LoVo (cell line): ENCODE measurements at regions not wholly inside any gene's neighbourhood (a gene's known extent, or its start where the extent isn't known, plus 50 kb on each side); places are given as distances from the start of the nearest gene placed in this dataset.

Experiments used
- DNase-seq: peaks from one replicate; pipeline ENCODE4 v3.0.0-alpha.2; 2016; ENCODE audit warnings: low spot score

- DNase-seq = no peak
Observed at GRCh38 chr15:79185199-79185598, 94.6 kb upstream of the RASGRF1 start.

- DNase-seq = peak; percentile 80
Observed at GRCh38 chr15:79184465-79184892, 93.9 kb upstream of the RASGRF1 start.

GRCh38 chr15:79180318-79180717 is 89.7 kb upstream of the RASGRF1 start:
- DNase-seq = no peak

GRCh38 chr15:79179597-79179996 is 89.0 kb upstream of the RASGRF1 start:
- no peak for DNase-seq

GRCh38 chr15:79179108-79179561 is 88.6 kb upstream of the RASGRF1 start:
- peak; percentile 90 for DNase-seq

- DNase-seq = no peak
Observed at GRCh38 chr15:79178594-79178993, 88.0 kb upstream of the RASGRF1 start.

GRCh38 chr15:79176151-79176550 is 85.6 kb upstream of the RASGRF1 start:
- DNase-seq = no peak

GRCh38 chr15:79172801-79173460 is 82.4 kb upstream of the RASGRF1 start:
- DNase-seq = no peak

GRCh38 chr15:79172032-79172481 is 81.5 kb upstream of the RASGRF1 start:
- no peak for DNase-seq

GRCh38 chr15:79171320-79172031 is 80.9 kb upstream of the RASGRF1 start:
- DNase-seq = no peak

- peak; percentile 63 for DNase-seq
Observed at GRCh38 chr15:79170256-79170664, 79.7 kb upstream of the RASGRF1 start.

GRCh38 chr15:79169526-79170133 is 79.0 kb upstream of the RASGRF1 start:
- DNase-seq = no peak

- peak; percentile 23 for DNase-seq
Observed at GRCh38 chr15:79168922-79169456, 78.4 kb upstream of the RASGRF1 start.

GRCh38 chr15:79167776-79168175 is 77.2 kb upstream of the RASGRF1 start:
- no peak for DNase-seq

- DNase-seq = no peak
Observed at GRCh38 chr15:79166311-79166955, 75.9 kb upstream of the RASGRF1 start.

GRCh38 chr15:79164465-79164864 is 73.9 kb upstream of the RASGRF1 start:
- DNase-seq = no peak

- no peak for DNase-seq
Observed at GRCh38 chr15:79164043-79164442, 73.5 kb upstream of the RASGRF1 start.

GRCh38 chr15:79163395-79163794 is 72.8 kb upstream of the RASGRF1 start:
- DNase-seq = no peak

- DNase-seq = no peak
Observed at GRCh38 chr15:79161837-79162508, 71.4 kb upstream of the RASGRF1 start.

GRCh38 chr15:79160211-79160610 is 69.6 kb upstream of the RASGRF1 start:
- DNase-seq = no peak
